VCaP (cell line): ENCODE measurements at regions not wholly inside any gene's neighbourhood (a gene's known extent, or its start where the extent isn't known, plus 50 kb on each side); places are given as distances from the start of the nearest gene placed in this dataset.
"Not testable (repeated sequence)": the region's sequence is repeated elsewhere in the genome, so short reads cannot be mapped to it uniquely, and the experiment has no call there.

ENCODE experiments used
- H3K27ac ChIP-seq: fragments of 450-650 bp; 2 replicates; pipeline ENCODE4 v1.5.1; 2017
- CTCF ChIP-seq: fragments of 450-650 bp; conservative IDR thresholded peaks from 2 replicates; pipeline ENCODE4 v1.5.1; 2017; ENCODE audit warnings: mild to moderate bottlenecking, moderate library complexity

DNA sequence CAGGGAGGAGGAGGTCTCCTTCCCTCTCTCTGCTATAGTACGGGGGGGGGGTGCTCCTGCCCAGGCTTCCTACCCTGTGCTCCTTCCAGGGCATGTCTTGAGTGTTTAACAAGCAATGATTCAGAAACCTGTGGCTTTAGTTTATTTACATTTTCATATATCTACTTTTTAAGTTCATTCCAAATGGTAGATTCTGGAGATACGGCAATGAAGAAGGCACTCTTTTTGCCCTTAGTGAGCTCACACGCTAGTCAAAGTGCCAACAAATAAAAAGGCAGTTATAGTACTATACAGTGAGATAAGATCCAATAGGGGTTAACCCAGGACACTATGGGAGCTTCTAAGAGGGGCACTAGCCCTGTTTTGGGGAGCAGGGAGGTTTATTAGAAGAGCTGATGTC, 169.3 kb upstream of the CACNA1E start:
- TF ChIP-seq CTCF, result no peak
- no peak overlapping the region for H3K27ac ChIP-seq

GRCh38 chr1:181314959-181315358, 168.4 kb upstream of the CACNA1E start:
- H3K27ac ChIP-seq, result no peak overlapping the region
- no peak for TF ChIP-seq CTCF

DNA sequence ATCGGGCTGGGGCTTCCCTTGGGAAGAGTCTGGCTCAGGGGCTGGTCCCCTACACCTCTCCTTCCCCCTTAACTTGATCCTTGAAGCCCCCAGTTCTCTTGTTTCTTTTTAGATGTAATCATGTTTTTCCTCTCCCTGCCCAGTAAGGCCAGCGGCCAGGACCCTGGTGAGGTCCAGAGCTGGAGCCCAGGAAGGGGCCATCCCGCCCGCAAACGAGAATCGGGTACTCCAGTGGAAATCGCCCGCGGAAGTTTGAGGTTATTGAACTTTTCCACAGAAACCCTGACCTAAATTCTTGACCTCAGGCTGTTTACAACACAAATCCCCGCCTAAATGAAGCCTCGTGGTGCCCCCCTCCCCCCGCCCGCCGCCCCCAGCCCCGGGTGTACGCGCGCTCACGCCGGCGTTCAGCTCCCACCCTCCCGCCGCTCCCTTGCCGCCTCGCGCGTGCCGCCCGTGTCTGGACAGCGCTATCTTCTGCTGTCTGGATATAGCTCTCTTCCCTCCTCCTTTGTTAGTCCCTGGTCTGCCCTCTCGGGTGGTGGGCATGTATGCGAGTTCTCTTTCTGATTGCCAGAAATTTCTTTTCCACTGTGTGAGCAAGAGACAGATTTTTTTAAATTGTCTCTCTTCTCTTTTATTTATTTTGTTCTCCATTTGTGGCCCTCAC, 165.9 kb upstream of the CACNA1E start:
- no peak overlapping the region for H3K27ac ChIP-seq
- no peak for TF ChIP-seq CTCF

- TF ChIP-seq CTCF, result no peak
Measured at GRCh38 chr1:181318022-181318857, 165.1 kb upstream of the CACNA1E start.

GRCh38 chr1:181318858-181319235, 164.5 kb upstream of the CACNA1E start:
- no peak for TF ChIP-seq CTCF

More at GRCh38 chr1:181318022-181318857, 165.1 kb upstream of the CACNA1E start:
- no peak overlapping the region for H3K27ac ChIP-seq

GRCh38 chr1:181319907-181320306, 163.4 kb upstream of the CACNA1E start:
- TF ChIP-seq CTCF, result no peak

More at GRCh38 chr1:181318858-181319235, 164.5 kb upstream of the CACNA1E start:
- no peak overlapping the region for H3K27ac ChIP-seq

GRCh38 chr1:181324797-181325616, 158.3 kb upstream of the CACNA1E start:
- no peak overlapping the region for H3K27ac ChIP-seq
- no peak for TF ChIP-seq CTCF

More at GRCh38 chr1:181319907-181320306, 163.4 kb upstream of the CACNA1E start:
- H3K27ac ChIP-seq, result no peak overlapping the region

- H3K27ac ChIP-seq, result not testable (repeated sequence)
Measured at GRCh38 chr1:181325765-181326164, 157.6 kb upstream of the CACNA1E start.
